GM23338 (cell line): ENCODE measurements at regions not wholly inside any gene's neighbourhood (a gene's known extent, or its start where the extent isn't known, plus 50 kb on each side); places are given as distances from the start of the nearest gene placed in this dataset.

Experiments
- ATAC-seq: fragments of 200-7000 bp; cut with Tn5 transposase; 3 replicates; pipeline ENCODE4 v1.9.1; 2020
- DNase-seq: peaks from one replicate; pipeline ENCODE4 v3.0.0-alpha.2; 2015; ENCODE audit warnings: low spot score
- H2AFZ ChIP-seq: fragments of 200-600 bp; sonication (generic); 2 replicates; pipeline ENCODE4 v1.8.0; 2016; ENCODE audit warnings: antibody characterized with exemption, mild to moderate bottlenecking, moderate library complexity
- H3F3A ChIP-seq: fragments of 200-600 bp; sonication (generic); replicated peaks from 2 replicates; pipeline ENCODE4 v1.8.0; 2017; ENCODE audit warnings: antibody characterized with exemption, mixed run types, low read depth
- H3K27ac ChIP-seq: fragments of 200-600 bp; sonication (generic); 2 replicates; pipeline ENCODE4 v1.6.1; 2016; ENCODE audit warnings: low read depth
- H3K27me3 ChIP-seq: fragments of 200-600 bp; sonication (generic); 2 replicates; pipeline ENCODE4 v1.8.0; 2016; ENCODE audit warnings: mild to moderate bottlenecking, mixed run types, moderate library complexity; ENCODE audit not compliant: insufficient read depth
- H3K36me3 ChIP-seq: fragments of 200-600 bp; sonication (generic); 2 replicates; pipeline ENCODE4 v1.8.0; 2016; ENCODE audit warnings: mild to moderate bottlenecking; ENCODE audit not compliant: insufficient read depth
- H3K4me1 ChIP-seq: fragments of 200-600 bp; sonication (generic); 2 replicates; pipeline ENCODE4 v1.8.0; 2016; ENCODE audit warnings: mild to moderate bottlenecking, moderate library complexity; ENCODE audit not compliant: insufficient read depth
- H3K4me2 ChIP-seq: fragments of 200-600 bp; sonication (generic); 2 replicates; pipeline ENCODE4 v1.7.1; 2017; ENCODE audit warnings: mixed run types
- H3K4me3 ChIP-seq: fragments of 200-600 bp; sonication (generic); 2 replicates; pipeline ENCODE4 v1.6.1; 2016; ENCODE audit warnings: mixed run types
- H3K79me2 ChIP-seq: fragments of 200-600 bp; sonication (generic); replicated peaks from 2 replicates; pipeline ENCODE4 v1.8.0; 2017; ENCODE audit warnings: mild to moderate bottlenecking; ENCODE audit not compliant: insufficient read depth
- H3K9me2 ChIP-seq: fragments of 200-600 bp; sonication (generic); 2 replicates; pipeline ENCODE4 v1.8.0; 2017; ENCODE audit not compliant: insufficient read depth
- H4K20me1 ChIP-seq: fragments of 200-600 bp; sonication (generic); replicated peaks from 2 replicates; pipeline ENCODE4 v1.8.0; 2017; ENCODE audit warnings: mild to moderate bottlenecking; ENCODE audit not compliant: insufficient read depth
- H3K27ac Mint-ChIP-seq: 2 replicates; pipeline ENCODE4 v1.8.0; 2020; ENCODE audit warnings: inconsistent platforms, mild to moderate bottlenecking, moderate library complexity, mixed read lengths
- H3K27me3 Mint-ChIP-seq: 3 replicates; pipeline ENCODE4 v1.8.0; 2022; ENCODE audit warnings: low read depth, mild to moderate bottlenecking, moderate library complexity, mixed read lengths, inconsistent platforms; ENCODE audit not compliant: insufficient read depth, poor library complexity
- H3K36me3 Mint-ChIP-seq: 3 replicates; pipeline ENCODE4 v1.8.0; 2021; ENCODE audit warnings: low read depth, mild to moderate bottlenecking, inconsistent platforms, moderate library complexity, mixed read lengths
- H3K4me1 Mint-ChIP-seq: 3 replicates; pipeline ENCODE4 v1.8.0; 2020; ENCODE audit warnings: mild to moderate bottlenecking, inconsistent platforms, mixed read lengths
- H3K4me3 Mint-ChIP-seq: 3 replicates; pipeline ENCODE4 v1.8.0; 2021; ENCODE audit warnings: moderate library complexity, mild to moderate bottlenecking, inconsistent platforms, mixed read lengths
- H3K9me3 Mint-ChIP-seq: 3 replicates; pipeline ENCODE4 v1.8.0; 2020; ENCODE audit warnings: moderate library complexity, mild to moderate bottlenecking, inconsistent platforms, mixed read lengths
- CREB1 ChIP-seq: fragments of 250-450 bp; sonication (Bioruptor Pico); IDR thresholded peaks from 2 replicates; pipeline ENCODE4 v1.5.0; 2020; ENCODE audit warnings: low read depth, mild to moderate bottlenecking, moderate library complexity
- CTCF ChIP-seq, 2 experiments: fragments of 200-600 bp in 1 of 2; sonication (generic) in 1 of 2; conservative IDR thresholded peaks; 2 replicates each; pipeline versions ENCODE4 v1.5.1 to v1.6.1; 2016 to 2017; ENCODE audit warnings: antibody characterized with exemption in 2 of 2, low read depth in 2 of 2, mild to moderate bottlenecking in 2 of 2, moderate library complexity in 1 of 2
- ETS1 ChIP-seq: IDR thresholded peaks from 2 replicates; pipeline ENCODE4 v1.6.1; 2016; ENCODE audit warnings: antibody characterized with exemption
- EZH2 ChIP-seq: fragments of 200-600 bp; sonication (generic); IDR thresholded peaks from one replicate; pipeline ENCODE4 v1.8.0; 2017; ENCODE audit warnings: antibody characterized with exemption, mild to moderate bottlenecking, low read depth; ENCODE audit not compliant: unreplicated experiment
- EZH2phosphoT487 ChIP-seq: fragments of 200-600 bp; sonication (generic); IDR thresholded peaks from one replicate; pipeline ENCODE4 v1.8.1; 2018; ENCODE audit warnings: antibody characterized with exemption; ENCODE audit not compliant: unreplicated experiment
- JUNB ChIP-seq: IDR thresholded peaks from one replicate; pipeline ENCODE4 v1.6.1; 2016; ENCODE audit warnings: antibody characterized with exemption; ENCODE audit not compliant: unreplicated experiment
- NANOG ChIP-seq: IDR thresholded peaks from 2 replicates; pipeline ENCODE4 v1.6.1; 2016; ENCODE audit warnings: antibody characterized with exemption, borderline replicate concordance
- POLR2AphosphoS5 ChIP-seq: IDR thresholded peaks from 2 replicates; pipeline ENCODE4 v1.6.1; 2016; ENCODE audit warnings: antibody characterized with exemption, low read depth
- REST ChIP-seq: IDR thresholded peaks from one replicate; pipeline ENCODE4 v1.6.1; 2018; ENCODE audit warnings: antibody characterized with exemption; ENCODE audit not compliant: unreplicated experiment
- STAT1 ChIP-seq: IDR thresholded peaks from one replicate; pipeline ENCODE4 v1.6.1; 2016; ENCODE audit warnings: antibody characterized with exemption; ENCODE audit not compliant: unreplicated experiment
- ZNF114 ChIP-seq: fragments of 250-450 bp; sonication (Bioruptor Pico); IDR thresholded peaks from 2 replicates; pipeline ENCODE4 v1.5.0; 2020; ENCODE audit warnings: mild to moderate bottlenecking, moderate library complexity
- ZNF331 ChIP-seq: fragments of 250-450 bp; sonication (Bioruptor Pico); IDR thresholded peaks from 2 replicates; pipeline ENCODE4 v1.5.0; 2020; ENCODE audit warnings: low read depth, mild to moderate bottlenecking, moderate library complexity

- ATAC-seq (no peak), DNase-seq (no peak)
- H3K27ac Mint-ChIP-seq = no peak overlapping the region
- no peak for TF ChIP-seq CREB1 (CRISPR knock-in tag)
- Histone ChIP-seq H4K20me1 (no peaks in the 10 kb centered on the region), H3K4me3 (no peak overlapping the region), H3K4me1 (peaks cover 3% of the 10 kb centered on the region; the same call in 1 of the 2 replicates), H3K4me2 (no peak overlapping the region), H3K27ac (no peak overlapping the region), H3K36me3 (no peaks in the 10 kb centered on the region), H3K79me2 (no peaks in the 10 kb centered on the region), H2AFZ (no peak overlapping the region), H3F3A (no peaks in the 10 kb centered on the region), H3K27me3 (no peaks in the 10 kb centered on the region), H3K9me2 (no peaks in the 10 kb centered on the region)
- H3K9me3 Mint-ChIP-seq = no peaks in the 10 kb centered on the region
- no peaks in the 10 kb centered on the region for H3K36me3 Mint-ChIP-seq
- no peak overlapping the region for H3K4me3 Mint-ChIP-seq
- peaks cover 2% of the 10 kb centered on the region; the same call in 2 of the 3 replicates for H3K4me1 Mint-ChIP-seq
- peaks cover 18% of the 10 kb centered on the region for H3K27me3 Mint-ChIP-seq
These were observed 121.7 kb downstream of the FAM53A start for GRCh38 chr4:1562371-1562770.

- Histone ChIP-seq H3K4me3 (no peak overlapping the region), H3K79me2 (no peaks in the 10 kb centered on the region), H3F3A (no peaks in the 10 kb centered on the region), H3K36me3 (no peaks in the 10 kb centered on the region), H2AFZ (no peak overlapping the region), H3K27me3 (no peaks in the 10 kb centered on the region), H3K4me2 (no peak overlapping the region), H3K27ac (no peak overlapping the region), H3K4me1 (no peaks in the 10 kb centered on the region; the same call in 1 of the 2 replicates), H3K9me2 (no peaks in the 10 kb centered on the region), H4K20me1 (no peaks in the 10 kb centered on the region)
- Mint-ChIP-seq H3K36me3 (no peaks in the 10 kb centered on the region), H3K9me3 (no peaks in the 10 kb centered on the region), H3K4me3 (no peak overlapping the region), H3K27me3 (peaks cover 18% of the 10 kb centered on the region), H3K27ac (no peak overlapping the region), H3K4me1 (peaks cover 2% of the 10 kb centered on the region; the same call in 2 of the 3 replicates)
- TF ChIP-seq CREB1 (CRISPR knock-in tag) (no peak), STAT1 (no peak)
- no peak for ATAC-seq
- no peak for DNase-seq
These were observed 122.7 kb downstream of the FAM53A start for GRCh38 chr4:1561286-1561990.

- Histone ChIP-seq H3K4me2 (no peak overlapping the region), H3K79me2 (no peaks in the 10 kb centered on the region), H2AFZ (peak overlapping the region; percentile 32; the same call in 1 of the 2 replicates), H3K4me1 (no peaks in the 10 kb centered on the region), H3K4me3 (no peak overlapping the region), H3K27ac (no peak overlapping the region), H4K20me1 (no peaks in the 10 kb centered on the region), H3K9me2 (no peaks in the 10 kb centered on the region), H3K27me3 (no peaks in the 10 kb centered on the region), H3F3A (no peaks in the 10 kb centered on the region), H3K36me3 (no peaks in the 10 kb centered on the region)
- ATAC-seq (no peak), DNase-seq (no peak)
- H3K27ac Mint-ChIP-seq = no peak overlapping the region
- H3K4me3 Mint-ChIP-seq = no peak overlapping the region
- H3K36me3 Mint-ChIP-seq = no peaks in the 10 kb centered on the region
- H3K4me1 Mint-ChIP-seq = no peaks in the 10 kb centered on the region
- H3K9me3 Mint-ChIP-seq = no peaks in the 10 kb centered on the region
- peaks cover 20% of the 10 kb centered on the region for H3K27me3 Mint-ChIP-seq
- TF ChIP-seq ETS1 = no peak
- no peak for TF ChIP-seq POLR2AphosphoS5
- no peak for TF ChIP-seq EZH2
- TF ChIP-seq STAT1 = no peak
- TF ChIP-seq REST = no peak
- TF ChIP-seq CTCF (conservative IDR thresholded peaks at IDR 0.05; ENCODE audit: low read depth in 2 of 2) = no peak
- TF ChIP-seq NANOG = no peak
- TF ChIP-seq CREB1 (CRISPR knock-in tag) = no peak
- no peak for TF ChIP-seq EZH2phosphoT487
- TF ChIP-seq ZNF331 (CRISPR knock-in tag) = no peak
- no peak for TF ChIP-seq ZNF114 (CRISPR knock-in tag)
- TF ChIP-seq JUNB = no peak
These were observed 124.0 kb downstream of the FAM53A start for GRCh38 chr4:1559896-1560650.
